Gastroesophageal sphincter (tissue), 3 donors: ENCODE measurements at regions not wholly inside any gene's neighbourhood (a gene's known extent, or its start where the extent isn't known, plus 50 kb on each side); places are given as distances from the start of the nearest gene placed in this dataset.

Experiments used
- POLR2A ChIP-seq, 2 donors: fragments of 450-650 bp; IDR thresholded peaks; one replicate each; pipeline ENCODE4 v1.6.1; 2017; ENCODE audit warnings: antibody characterized with exemption in 2 of 2, mild to moderate bottlenecking in 2 of 2, moderate library complexity in 1 of 2
- POLR2AphosphoS5 ChIP-seq: sonication (generic); formaldehyde crosslinking; IDR thresholded peaks from one replicate; pipeline ENCODE4 v1.6.1; 2017; ENCODE audit warnings: antibody characterized with exemption
- TF ChIP-seq, protein P1 (sequence below), 4 experiments: fragments of 200-600 bp in 2 of 4; fragments of 450-650 bp in 2 of 4; sonication (generic) in 1 of 4; IDR thresholded peaks; one replicate each; pipeline ENCODE4 v1.5.1; 2017 to 2019; ENCODE audit warnings: antibody characterized with exemption in 4 of 4, mild to moderate bottlenecking in 2 of 4, moderate library complexity in 2 of 4

DNA sequence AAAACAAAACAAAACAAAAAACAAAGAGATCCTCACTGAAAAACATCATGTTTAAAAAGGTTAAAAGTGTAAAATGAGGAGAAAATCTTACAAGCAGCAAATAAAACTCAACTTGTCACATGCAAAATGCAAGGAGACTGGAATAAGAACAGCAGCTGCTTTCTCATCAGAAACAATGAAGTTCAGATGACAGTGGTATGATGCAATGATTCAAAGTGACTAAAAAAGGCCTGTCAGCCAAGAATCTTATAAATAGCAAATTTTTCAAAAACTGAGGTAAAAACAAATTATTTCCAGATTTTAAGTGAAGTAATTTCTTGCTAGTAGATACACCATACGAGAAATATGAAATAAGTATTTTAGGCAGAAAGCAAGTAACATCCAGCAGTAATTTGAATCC lies 68.6 kb upstream of the EPHA3 start:
- TF ChIP-seq, protein P1, sequence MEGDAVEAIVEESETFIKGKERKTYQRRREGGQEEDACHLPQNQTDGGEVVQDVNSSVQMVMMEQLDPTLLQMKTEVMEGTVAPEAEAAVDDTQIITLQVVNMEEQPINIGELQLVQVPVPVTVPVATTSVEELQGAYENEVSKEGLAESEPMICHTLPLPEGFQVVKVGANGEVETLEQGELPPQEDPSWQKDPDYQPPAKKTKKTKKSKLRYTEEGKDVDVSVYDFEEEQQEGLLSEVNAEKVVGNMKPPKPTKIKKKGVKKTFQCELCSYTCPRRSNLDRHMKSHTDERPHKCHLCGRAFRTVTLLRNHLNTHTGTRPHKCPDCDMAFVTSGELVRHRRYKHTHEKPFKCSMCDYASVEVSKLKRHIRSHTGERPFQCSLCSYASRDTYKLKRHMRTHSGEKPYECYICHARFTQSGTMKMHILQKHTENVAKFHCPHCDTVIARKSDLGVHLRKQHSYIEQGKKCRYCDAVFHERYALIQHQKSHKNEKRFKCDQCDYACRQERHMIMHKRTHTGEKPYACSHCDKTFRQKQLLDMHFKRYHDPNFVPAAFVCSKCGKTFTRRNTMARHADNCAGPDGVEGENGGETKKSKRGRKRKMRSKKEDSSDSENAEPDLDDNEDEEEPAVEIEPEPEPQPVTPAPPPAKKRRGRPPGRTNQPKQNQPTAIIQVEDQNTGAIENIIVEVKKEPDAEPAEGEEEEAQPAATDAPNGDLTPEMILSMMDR (IDR thresholded peaks at IDR 0.05): no peak
- TF ChIP-seq POLR2AphosphoS5 (no peak), POLR2A (IDR thresholded peaks at IDR 0.05) (no peak)
